Breast epithelium (tissue), 4 donors: ENCODE measurements at regions not wholly inside any gene's neighbourhood (a gene's known extent, or its start where the extent isn't known, plus 50 kb on each side); places are given as distances from the start of the nearest gene placed in this dataset.

ENCODE experiments used
- DNase-seq, 2 donors: peaks; one replicate each; pipeline ENCODE4 v3.0.0-alpha.2; 2019; ENCODE audit warnings: low spot score in 2 of 2
- H3K27ac ChIP-seq, 2 donors: fragments of 200-600 bp; sonication (generic) in 1 of 2; one replicate each; pipeline ENCODE4 v1.5.1; 2016 to 2019; ENCODE audit warnings: mild to moderate bottlenecking in 1 of 2
- H3K27me3 ChIP-seq, 2 donors: fragments of 200-600 bp; sonication (generic) in 1 of 2; one replicate each; pipeline versions ENCODE4 v1.5.1 to v1.6.0; 2017 to 2019; ENCODE audit warnings: control low read depth in 1 of 2, mild to moderate bottlenecking in 1 of 2
- H3K36me3 ChIP-seq: fragments of 200-600 bp; one replicate; pipeline ENCODE4 v1.5.1; 2019
- H3K4me1 ChIP-seq, 2 donors: fragments of 200-600 bp; sonication (generic); one replicate each; pipeline ENCODE4 v1.5.1; 2016 to 2019; ENCODE audit warnings: control low read depth in 1 of 2
- H3K4me3 ChIP-seq, 3 donors: fragments of 200-600 bp; sonication (generic); 1 replicate in 2 of 3; 2 replicates in 1 of 3; pipeline ENCODE4 v1.5.1; 2016 to 2019; ENCODE audit warnings: mild to moderate bottlenecking in 3 of 3, moderate library complexity in 2 of 3
- H3K9me3 ChIP-seq, 2 donors: fragments of 200-600 bp; sonication (generic) in 1 of 2; one replicate each; pipeline ENCODE4 v1.5.1; 2016 to 2019; ENCODE audit warnings: control low read depth in 1 of 2
- CTCF ChIP-seq, 3 donors: fragments of 450-650 bp; IDR thresholded peaks; one replicate each; pipeline ENCODE4 v1.5.1; 2016 to 2017; ENCODE audit warnings: antibody characterized with exemption in 3 of 3, mild to moderate bottlenecking in 3 of 3, moderate library complexity in 3 of 3
- POLR2A ChIP-seq: fragments of 450-650 bp; IDR thresholded peaks from one replicate; pipeline ENCODE4 v1.6.1; 2016; ENCODE audit warnings: antibody characterized with exemption, mild to moderate bottlenecking, moderate library complexity
- POLR2AphosphoS5 ChIP-seq, 3 donors: sonication (generic); formaldehyde crosslinking; IDR thresholded peaks; one replicate each; pipeline ENCODE4 v1.6.1; 2017; ENCODE audit warnings: antibody characterized with exemption in 3 of 3
- intact Hi-C: fragments of 100-400 bp; cut with DNase I; formaldehyde crosslinking; loops from one replicate; pipeline ENCODE4 v1.15.1; 2023; ENCODE audit warnings: low total_unique reads

- no peaks in the 10 kb centered on the region for H3K36me3 ChIP-seq
- intact Hi-C loops: no loop called here
- H3K27me3 ChIP-seq: no peaks in the 10 kb centered on the region
- H3K4me1 ChIP-seq: no peaks in the 10 kb centered on the region
- TF ChIP-seq CTCF (IDR thresholded peaks at IDR 0.05): no peak
- no peaks in the 10 kb centered on the region for H3K9me3 ChIP-seq
- H3K27ac ChIP-seq: no peak overlapping the region
- no peak overlapping the region for H3K4me3 ChIP-seq
- DNase-seq: no peak
Measured at GRCh38 chr4:20643631-20644030, 56.6 kb upstream of the PACRGL start.

GRCh38 chr4:20645236-20645635 lies 55.0 kb upstream of the PACRGL start:
- intact Hi-C loops: no loop called here
- H3K9me3 ChIP-seq: no peaks in the 10 kb centered on the region

GRCh38 chr4:20646287-20646686 lies 54.0 kb upstream of the PACRGL start:
- H3K4me3 ChIP-seq: no peak overlapping the region
- H3K9me3 ChIP-seq: peaks cover 0 to 4% of the 10 kb centered on the region in 2 donors
- H3K27ac ChIP-seq: no peak overlapping the region
- intact Hi-C loops: no loop called here
- H3K36me3 ChIP-seq: no peaks in the 10 kb centered on the region
- H3K4me1 ChIP-seq: no peaks in the 10 kb centered on the region
- DNase-seq: no peak
- H3K27me3 ChIP-seq: no peaks in the 10 kb centered on the region
- TF ChIP-seq CTCF (IDR thresholded peaks at IDR 0.05) (no peak), POLR2A (no peak), POLR2AphosphoS5 (IDR thresholded peaks at IDR 0.05) (no peak)

More at GRCh38 chr4:20645236-20645635, 55.0 kb upstream of the PACRGL start:
- Histone ChIP-seq H3K27ac (no peak overlapping the region), H3K4me1 (no peaks in the 10 kb centered on the region), H3K4me3 (no peak overlapping the region), H3K27me3 (no peaks in the 10 kb centered on the region), H3K36me3 (no peaks in the 10 kb centered on the region)
- TF ChIP-seq POLR2A (no peak), POLR2AphosphoS5 (IDR thresholded peaks at IDR 0.05) (no peak), CTCF (IDR thresholded peaks at IDR 0.05) (no peak)
- no peak for DNase-seq
